ENCODE measurements at regions not wholly inside any gene's neighbourhood (a gene's known extent, or its start where the extent isn't known, plus 50 kb on each side); places are given as distances from the start of the nearest gene placed in this dataset.
A peak's percentile ranks its signal among the peaks of the same experiment; 100 is the strongest.

- TF ChIP-seq RXRA (IDR thresholded peaks at IDR 0.05) (no peak), YY1 (IDR thresholded peaks at IDR 0.05) (no peak), ZBTB33 (IDR thresholded peaks at IDR 0.05) (no peak), FOXA1 (IDR thresholded peaks at IDR 0.05) (no peak), EGR1 (IDR thresholded peaks at IDR 0.05; ENCODE audit: low read depth in 2 of 2) (no peak), NR2F2 (IDR thresholded peaks at IDR 0.05) (no peak), RAD21 (IDR thresholded peaks at IDR 0.05) (no peak), SP1 (IDR thresholded peaks at IDR 0.05) (no peak), GABPA (IDR thresholded peaks at IDR 0.05 in 1 of 2, conservative IDR thresholded peaks at IDR 0.05 in 1 of 2) (no peak)
- TF ChIP-seq, protein P1, sequence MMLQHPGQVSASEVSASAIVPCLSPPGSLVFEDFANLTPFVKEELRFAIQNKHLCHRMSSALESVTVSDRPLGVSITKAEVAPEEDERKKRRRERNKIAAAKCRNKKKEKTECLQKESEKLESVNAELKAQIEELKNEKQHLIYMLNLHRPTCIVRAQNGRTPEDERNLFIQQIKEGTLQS (IDR thresholded peaks at IDR 0.05) = no peak
Measured at GRCh38 chr10:42177077-42177792, 461.1 kb downstream of the ZNF33B start (continued).

DNA sequence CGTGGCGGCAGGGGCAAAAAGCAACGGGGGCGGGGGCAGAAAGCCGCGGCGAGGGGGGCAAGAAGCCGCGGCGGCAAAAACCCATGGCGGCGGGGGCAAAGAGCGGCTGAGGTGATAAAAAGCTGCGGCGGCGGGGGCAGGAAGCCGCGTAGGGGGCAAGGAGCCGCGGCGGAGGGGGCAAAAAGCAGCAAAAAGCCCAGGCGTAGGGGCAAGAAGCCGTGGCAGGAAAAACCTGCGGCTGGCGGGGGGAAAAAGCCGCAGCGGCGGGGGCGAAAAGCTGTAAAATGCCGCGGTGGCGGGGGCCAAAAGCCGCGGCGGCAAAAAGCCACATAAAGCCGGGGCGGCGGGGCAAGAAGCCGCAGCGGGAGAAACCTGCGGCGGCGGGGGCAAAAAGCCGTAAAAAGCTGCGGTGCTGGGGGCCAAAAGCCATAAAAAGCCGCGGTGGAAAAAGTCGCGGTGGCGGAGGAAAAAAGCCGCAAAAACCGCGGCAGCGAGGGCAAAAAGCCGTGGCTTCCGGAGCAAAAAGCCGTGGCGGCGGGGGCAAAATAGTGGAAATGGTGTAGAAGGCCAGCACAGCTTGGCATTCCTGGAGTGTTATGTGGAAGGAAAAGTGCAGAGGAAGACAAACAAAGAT lies 487.8 kb downstream of the ZNF33B start:
- WGBS = 40% methylated on average over 59 of the region's 59 CpGs
- Histone ChIP-seq H3K36me3 (ENCODE audit: control insufficient read depth in 4 of 4, insufficient read depth in 3 of 4, low read depth in 1 of 4, low read length in 3 of 4) (no peaks in the 10 kb centered on the region), H3K27ac (ENCODE audit: low read depth in 1 of 2, low read length in 2 of 2) (no peak overlapping the region), H3K9me3 (ENCODE audit: control insufficient read depth in 4 of 4, low read length in 3 of 4) (peaks cover 0 to 15% (median 4%) of the 10 kb centered on the region in 4 donors), H3K9ac (ENCODE audit: low read depth in 1 of 2, low read length in 2 of 2) (no peak overlapping the region), H3K4me1 (ENCODE audit: control insufficient read depth in 4 of 4, insufficient read depth in 4 of 4, low read length in 3 of 4) (no peaks in the 10 kb centered on the region), H3K27me3 (ENCODE audit: control insufficient read depth in 4 of 4, insufficient read depth in 4 of 4, low read length in 3 of 4) (peaks cover 0 to 3% (median 0%) of the 10 kb centered on the region in 4 donors), H3K4me3 (ENCODE audit: low read depth in 1 of 3, low read length in 3 of 3) (peak overlapping the region in 1 of 3 donors; percentile 6)
- TF ChIP-seq FOXA1 (IDR thresholded peaks at IDR 0.05) = no peak
- TF ChIP-seq CTCF (IDR thresholded peaks at IDR 0.05; ENCODE audit: low read depth, low read length, missing input control) = no peak
- TF ChIP-seq, protein P2, sequence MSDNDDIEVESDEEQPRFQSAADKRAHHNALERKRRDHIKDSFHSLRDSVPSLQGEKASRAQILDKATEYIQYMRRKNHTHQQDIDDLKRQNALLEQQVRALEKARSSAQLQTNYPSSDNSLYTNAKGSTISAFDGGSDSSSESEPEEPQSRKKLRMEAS (IDR thresholded peaks at IDR 0.05) = no peak
- TF ChIP-seq, protein P3, sequence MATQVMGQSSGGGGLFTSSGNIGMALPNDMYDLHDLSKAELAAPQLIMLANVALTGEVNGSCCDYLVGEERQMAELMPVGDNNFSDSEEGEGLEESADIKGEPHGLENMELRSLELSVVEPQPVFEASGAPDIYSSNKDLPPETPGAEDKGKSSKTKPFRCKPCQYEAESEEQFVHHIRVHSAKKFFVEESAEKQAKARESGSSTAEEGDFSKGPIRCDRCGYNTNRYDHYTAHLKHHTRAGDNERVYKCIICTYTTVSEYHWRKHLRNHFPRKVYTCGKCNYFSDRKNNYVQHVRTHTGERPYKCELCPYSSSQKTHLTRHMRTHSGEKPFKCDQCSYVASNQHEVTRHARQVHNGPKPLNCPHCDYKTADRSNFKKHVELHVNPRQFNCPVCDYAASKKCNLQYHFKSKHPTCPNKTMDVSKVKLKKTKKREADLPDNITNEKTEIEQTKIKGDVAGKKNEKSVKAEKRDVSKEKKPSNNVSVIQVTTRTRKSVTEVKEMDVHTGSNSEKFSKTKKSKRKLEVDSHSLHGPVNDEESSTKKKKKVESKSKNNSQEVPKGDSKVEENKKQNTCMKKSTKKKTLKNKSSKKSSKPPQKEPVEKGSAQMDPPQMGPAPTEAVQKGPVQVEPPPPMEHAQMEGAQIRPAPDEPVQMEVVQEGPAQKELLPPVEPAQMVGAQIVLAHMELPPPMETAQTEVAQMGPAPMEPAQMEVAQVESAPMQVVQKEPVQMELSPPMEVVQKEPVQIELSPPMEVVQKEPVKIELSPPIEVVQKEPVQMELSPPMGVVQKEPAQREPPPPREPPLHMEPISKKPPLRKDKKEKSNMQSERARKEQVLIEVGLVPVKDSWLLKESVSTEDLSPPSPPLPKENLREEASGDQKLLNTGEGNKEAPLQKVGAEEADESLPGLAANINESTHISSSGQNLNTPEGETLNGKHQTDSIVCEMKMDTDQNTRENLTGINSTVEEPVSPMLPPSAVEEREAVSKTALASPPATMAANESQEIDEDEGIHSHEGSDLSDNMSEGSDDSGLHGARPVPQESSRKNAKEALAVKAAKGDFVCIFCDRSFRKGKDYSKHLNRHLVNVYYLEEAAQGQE (IDR thresholded peaks at IDR 0.05) = no peak
- TF ChIP-seq JUND (IDR thresholded peaks at IDR 0.05) = no peak
- DNase-seq (ENCODE audit: low spot score) = no peak

Measured in liver (tissue), 8 donors.